ENCODE measurements at regions not wholly inside any gene's neighbourhood (a gene's known extent, or its start where the extent isn't known, plus 50 kb on each side); places are given as distances from the start of the nearest gene placed in this dataset.

DNA sequence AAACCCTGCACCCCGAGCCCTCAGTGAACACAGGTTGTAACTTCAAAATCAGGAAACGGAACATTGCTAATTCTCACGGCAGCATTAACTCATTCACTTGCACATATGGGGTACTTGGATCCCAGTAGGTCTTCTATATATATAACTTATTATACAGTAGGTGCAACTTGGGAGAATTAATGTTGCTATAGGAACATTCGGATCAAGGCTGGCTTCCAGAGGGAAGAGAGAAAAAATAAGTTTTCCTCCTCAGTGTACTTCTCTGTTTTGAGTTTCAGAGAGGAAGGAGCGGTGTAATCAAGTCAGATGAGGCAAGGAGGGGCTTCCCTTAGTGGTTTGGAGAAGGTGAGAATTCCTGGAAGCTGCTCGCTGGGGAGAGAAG, 90.9 kb upstream of the ZNF507 start (continued):
- no peak for TF ChIP-seq KDM5A (IDR thresholded peaks at IDR 0.05; ENCODE audit: low read length)
- no peak for TF ChIP-seq RAD21 (IDR thresholded peaks at IDR 0.05 in 1 of 2, conservative IDR thresholded peaks at IDR 0.05 in 1 of 2; ENCODE audit: low read depth in 2 of 2, low read length in 2 of 2)
- TF ChIP-seq CEBPB (IDR thresholded peaks at IDR 0.05; ENCODE audit: low read depth, low read length), result no peak
- TF ChIP-seq JUND (IDR thresholded peaks at IDR 0.05; ENCODE audit: low read length), result no peak
- no peak for TF ChIP-seq NANOG (IDR thresholded peaks at IDR 0.05; ENCODE audit: insufficient read depth, low read depth, low read length, poor library complexity, severe bottlenecking)
- TF ChIP-seq RNF2 (IDR thresholded peaks at IDR 0.05; ENCODE audit: borderline replicate concordance, low read depth, low read length, missing control alignments, poor library complexity, severe bottlenecking), result no peak
- TF ChIP-seq SRF (IDR thresholded peaks at IDR 0.05; ENCODE audit: low read depth, low read length), result no peak
- TF ChIP-seq, protein P1, sequence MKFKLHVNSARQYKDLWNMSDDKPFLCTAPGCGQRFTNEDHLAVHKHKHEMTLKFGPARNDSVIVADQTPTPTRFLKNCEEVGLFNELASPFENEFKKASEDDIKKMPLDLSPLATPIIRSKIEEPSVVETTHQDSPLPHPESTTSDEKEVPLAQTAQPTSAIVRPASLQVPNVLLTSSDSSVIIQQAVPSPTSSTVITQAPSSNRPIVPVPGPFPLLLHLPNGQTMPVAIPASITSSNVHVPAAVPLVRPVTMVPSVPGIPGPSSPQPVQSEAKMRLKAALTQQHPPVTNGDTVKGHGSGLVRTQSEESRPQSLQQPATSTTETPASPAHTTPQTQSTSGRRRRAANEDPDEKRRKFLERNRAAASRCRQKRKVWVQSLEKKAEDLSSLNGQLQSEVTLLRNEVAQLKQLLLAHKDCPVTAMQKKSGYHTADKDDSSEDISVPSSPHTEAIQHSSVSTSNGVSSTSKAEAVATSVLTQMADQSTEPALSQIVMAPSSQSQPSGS (IDR thresholded peaks at IDR 0.05; ENCODE audit: low read length), result no peak
- no peak for TF ChIP-seq KDM1A (IDR thresholded peaks at IDR 0.05; ENCODE audit: borderline replicate concordance, low read length)
- no peak for TF ChIP-seq HDAC6 (IDR thresholded peaks at IDR 0.05; ENCODE audit: low read depth, low read length)
- no peak for TF ChIP-seq BRCA1 (IDR thresholded peaks at IDR 0.05; ENCODE audit: low read depth, low read length)
- TF ChIP-seq JUN (IDR thresholded peaks at IDR 0.05; ENCODE audit: low read depth, low read length), result no peak
- TF ChIP-seq SP2 (IDR thresholded peaks at IDR 0.05; ENCODE audit: low read length), result no peak
- TF ChIP-seq KDM4A (IDR thresholded peaks at IDR 0.05; ENCODE audit: low read depth, low read length, severe bottlenecking), result no peak
- TF ChIP-seq E2F6 (IDR thresholded peaks at IDR 0.05), result no peak
- no peak for TF ChIP-seq SAP30 (IDR thresholded peaks at IDR 0.05; ENCODE audit: insufficient read depth, insufficient replicate concordance, low read length)
